ENCODE measurements at regions not wholly inside any gene's neighbourhood (a gene's known extent, or its start where the extent isn't known, plus 50 kb on each side); places are given as distances from the start of the nearest gene placed in this dataset.
A peak's percentile ranks its signal among the peaks of the same experiment; 100 is the strongest.

- no peak for DNase-seq
- no peak for ATAC-seq
- intact Hi-C loops (cut with DNase I, micrococcal nuclease): no loop called here
Observed at GRCh38 chr3:168407381-168407780, 311.7 kb upstream of the GOLIM4 start.

- ATAC-seq (no peak), DNase-seq (no peak)
- intact Hi-C loops (cut with DNase I, micrococcal nuclease): no loop called here
Observed at GRCh38 chr3:168405288-168405687, 309.6 kb upstream of the GOLIM4 start.

GRCh38 chr3:168398371-168399025 is 302.8 kb upstream of the GOLIM4 start:
- ATAC-seq (no peak), DNase-seq (no peak)
- intact Hi-C loops (cut with DNase I, micrococcal nuclease): no loop called here

- ATAC-seq (no peak), DNase-seq (no peak)
- intact Hi-C loops (cut with DNase I, micrococcal nuclease): no loop called here
Observed at GRCh38 chr3:168396861-168397260, 301.1 kb upstream of the GOLIM4 start.

- DNase-seq (no peak), ATAC-seq (no peak)
- intact Hi-C loops (cut with DNase I, micrococcal nuclease): no loop called here
Observed at GRCh38 chr3:168395551-168395950, 299.8 kb upstream of the GOLIM4 start.

GRCh38 chr3:168394439-168394838 is 298.7 kb upstream of the GOLIM4 start:
- ATAC-seq (no peak), DNase-seq (no peak)
- intact Hi-C loops (cut with DNase I, micrococcal nuclease): no loop called here

GRCh38 chr3:168386301-168386700 is 290.6 kb upstream of the GOLIM4 start:
- ATAC-seq (no peak), DNase-seq (no peak)
- intact Hi-C loops (cut with DNase I, micrococcal nuclease): no loop called here

GRCh38 chr3:168384990-168385389 is 289.3 kb upstream of the GOLIM4 start:
- ATAC-seq (no peak), DNase-seq (no peak)
- intact Hi-C loops (cut with DNase I, micrococcal nuclease): no loop called here

GRCh38 chr3:168383573-168383972 is 287.8 kb upstream of the GOLIM4 start:
- no peak for ATAC-seq
- intact Hi-C loops (cut with DNase I, micrococcal nuclease): no loop called here
- DNase-seq: no peak

- intact Hi-C loops (cut with DNase I, micrococcal nuclease): no loop called here
- DNase-seq: no peak
- no peak for ATAC-seq
Observed at GRCh38 chr3:168371846-168372245, 276.1 kb upstream of the GOLIM4 start.

GRCh38 chr3:168364967-168365366 is 269.2 kb upstream of the GOLIM4 start:
- ATAC-seq: no peak
- DNase-seq: no peak
- intact Hi-C loops (cut with DNase I, micrococcal nuclease): no loop called here

GRCh38 chr3:168362661-168363247 is 267.0 kb upstream of the GOLIM4 start:
- intact Hi-C loops (cut with DNase I, micrococcal nuclease): no loop called here
- ATAC-seq (no peak), DNase-seq (no peak)

GRCh38 chr3:168362156-168362555 is 266.4 kb upstream of the GOLIM4 start:
- intact Hi-C loops (cut with DNase I, micrococcal nuclease): no loop called here
- ATAC-seq: no peak
- no peak for DNase-seq

GRCh38 chr3:168360993-168361392 is 265.3 kb upstream of the GOLIM4 start:
- intact Hi-C loops (cut with DNase I, micrococcal nuclease): no loop called here
- ATAC-seq (no peak), DNase-seq (no peak)

GRCh38 chr3:168342946-168343850 is 247.5 kb upstream of the GOLIM4 start:
- intact Hi-C loops (cut with DNase I, micrococcal nuclease): no loop called here
- ATAC-seq: no peak
- no peak for DNase-seq

GRCh38 chr3:168341956-168342936 is 246.5 kb upstream of the GOLIM4 start:
- peak in 1 of 2 donors; percentile 4 for DNase-seq
- ATAC-seq: peak; percentile 94
- intact Hi-C loops (cut with DNase I, micrococcal nuclease): no loop called here

- intact Hi-C loops (cut with DNase I, micrococcal nuclease): no loop called here
- ATAC-seq (no peak), DNase-seq (no peak)
Observed at GRCh38 chr3:168341192-168341815, 245.6 kb upstream of the GOLIM4 start.

- ATAC-seq (no peak), DNase-seq (no peak)
- intact Hi-C loops (cut with DNase I, micrococcal nuclease): no loop called here
Observed at GRCh38 chr3:168338161-168338560, 242.4 kb upstream of the GOLIM4 start.

GRCh38 chr3:168336276-168336675 is 240.6 kb upstream of the GOLIM4 start:
- intact Hi-C loops (cut with DNase I, micrococcal nuclease): no loop called here
- DNase-seq (no peak), ATAC-seq (no peak)
